ENCODE measurements at regions not wholly inside any gene's neighbourhood (a gene's known extent, or its start where the extent isn't known, plus 50 kb on each side); places are given as distances from the start of the nearest gene placed in this dataset.
A peak's percentile ranks its signal among the peaks of the same experiment; 100 is the strongest.
"Not testable (repeated sequence)": the region's sequence is repeated elsewhere in the genome, so short reads cannot be mapped to it uniquely, and the experiment has no call there.

DNA sequence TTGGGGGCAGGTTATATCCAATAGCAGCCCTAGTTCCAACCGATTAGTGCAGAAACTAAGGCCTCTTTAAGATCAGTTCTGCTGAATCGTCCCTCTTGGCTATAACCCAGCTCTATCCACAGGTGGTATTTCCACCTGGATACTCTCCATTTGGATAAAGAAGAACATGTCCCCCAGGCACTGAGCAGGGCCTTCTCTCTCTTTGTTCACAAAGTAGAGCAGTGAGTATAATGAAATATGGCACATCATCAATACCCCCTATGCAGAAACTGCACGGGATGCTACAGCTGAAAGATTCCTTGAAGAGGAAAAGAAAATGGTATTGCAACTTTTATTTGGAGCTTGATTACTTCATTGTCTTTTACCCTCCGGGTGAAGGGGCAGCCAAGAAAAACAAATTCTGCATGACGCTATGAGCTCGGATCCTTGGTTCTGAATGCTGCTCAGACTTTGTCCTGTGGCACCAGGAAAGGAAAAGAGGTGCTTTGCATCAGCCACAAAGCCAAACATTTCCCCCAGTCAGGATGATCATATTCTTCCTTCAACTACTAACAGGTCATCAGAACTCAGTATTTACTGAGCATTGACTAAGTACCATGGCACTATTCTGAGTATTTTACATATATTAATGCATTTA, 399.7 kb downstream of the NPIPA8 start:
- DNase-seq, result no peak

DNA sequence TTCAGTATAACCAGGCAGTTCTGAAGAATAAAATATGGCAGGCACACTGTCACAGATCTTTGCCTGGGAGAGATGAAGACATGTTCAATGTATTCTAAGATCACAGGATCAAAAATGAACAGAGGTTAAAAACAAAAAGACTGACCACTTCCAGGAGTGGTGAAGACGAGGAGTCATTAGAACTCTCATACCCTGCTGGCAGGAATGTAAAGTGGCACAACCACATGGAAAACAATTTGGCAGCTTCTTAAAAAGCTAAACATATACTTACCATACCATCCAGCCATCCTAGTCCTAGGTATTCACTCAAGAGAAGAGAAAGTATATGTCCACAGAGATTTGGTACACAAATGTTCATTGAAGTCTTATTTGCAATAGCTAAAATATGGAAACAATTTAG, 406.3 kb downstream of the NPIPA8 start:
- no peak for DNase-seq

DNA sequence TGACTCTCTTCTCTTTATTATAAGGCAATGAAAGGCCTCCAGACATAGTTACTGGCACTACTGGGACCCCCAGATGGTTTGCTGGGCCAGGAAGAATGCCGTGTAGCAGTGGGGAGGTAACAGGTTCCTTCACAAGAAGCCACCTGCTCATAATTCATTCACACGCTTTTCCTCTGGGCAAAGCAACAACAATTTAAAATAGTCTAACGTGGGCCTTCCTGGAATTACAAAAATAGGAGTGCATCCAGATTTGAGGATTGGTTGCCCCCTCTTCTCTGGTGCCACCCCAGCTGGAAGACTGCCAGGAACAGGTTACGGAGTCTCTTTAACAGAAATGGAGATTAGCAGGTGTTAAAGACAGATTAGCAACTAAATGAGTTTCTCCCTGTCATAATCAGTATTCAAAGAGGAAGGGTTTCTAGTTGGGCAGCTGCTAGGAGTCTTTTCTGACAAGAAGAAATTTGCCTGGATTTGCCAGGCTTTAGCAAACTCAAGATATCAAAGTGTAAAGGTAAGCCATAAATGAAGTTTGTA, 409.6 kb downstream of the NPIPA8 start:
- no peak for DNase-seq

DNA sequence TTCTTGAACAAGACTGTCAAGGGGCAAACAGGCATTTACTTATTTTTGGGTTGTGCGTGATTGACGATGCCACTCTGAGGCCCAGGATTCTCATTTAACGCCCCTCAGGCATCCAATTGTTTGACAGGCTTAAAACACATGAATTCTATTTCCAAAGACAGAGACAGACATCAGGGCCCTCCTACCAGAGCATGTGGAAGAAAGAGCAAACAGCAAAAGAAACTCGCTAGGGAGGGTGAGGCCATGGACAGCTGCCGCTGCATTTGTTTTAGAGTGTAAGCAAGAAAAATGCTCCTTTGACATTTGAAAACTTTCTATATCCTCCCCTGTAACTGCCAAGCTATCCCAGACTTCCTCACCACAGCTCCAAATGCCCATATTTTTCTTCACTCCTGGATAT, 410.1 kb downstream of the NPIPA8 start:
- no peak for DNase-seq

DNA sequence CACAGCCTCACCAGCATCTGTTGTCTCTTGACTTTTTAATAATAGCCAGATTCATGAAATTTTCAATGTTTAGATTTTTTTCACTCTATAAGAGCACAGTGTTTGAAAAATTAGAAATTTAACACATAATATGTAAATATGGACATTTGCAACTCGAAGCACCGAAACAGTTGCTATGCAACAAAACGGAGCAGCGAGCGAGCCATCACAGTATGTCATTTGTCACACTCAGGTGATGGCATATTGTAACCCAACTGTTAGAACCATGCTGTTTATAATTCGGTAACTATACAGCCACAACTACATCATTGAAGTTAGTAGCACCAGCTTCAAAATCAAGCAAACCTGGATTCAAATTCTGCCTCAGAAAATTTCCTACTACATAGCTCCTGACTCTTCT, 410.8 kb downstream of the NPIPA8 start:
- no peak for DNase-seq

DNA sequence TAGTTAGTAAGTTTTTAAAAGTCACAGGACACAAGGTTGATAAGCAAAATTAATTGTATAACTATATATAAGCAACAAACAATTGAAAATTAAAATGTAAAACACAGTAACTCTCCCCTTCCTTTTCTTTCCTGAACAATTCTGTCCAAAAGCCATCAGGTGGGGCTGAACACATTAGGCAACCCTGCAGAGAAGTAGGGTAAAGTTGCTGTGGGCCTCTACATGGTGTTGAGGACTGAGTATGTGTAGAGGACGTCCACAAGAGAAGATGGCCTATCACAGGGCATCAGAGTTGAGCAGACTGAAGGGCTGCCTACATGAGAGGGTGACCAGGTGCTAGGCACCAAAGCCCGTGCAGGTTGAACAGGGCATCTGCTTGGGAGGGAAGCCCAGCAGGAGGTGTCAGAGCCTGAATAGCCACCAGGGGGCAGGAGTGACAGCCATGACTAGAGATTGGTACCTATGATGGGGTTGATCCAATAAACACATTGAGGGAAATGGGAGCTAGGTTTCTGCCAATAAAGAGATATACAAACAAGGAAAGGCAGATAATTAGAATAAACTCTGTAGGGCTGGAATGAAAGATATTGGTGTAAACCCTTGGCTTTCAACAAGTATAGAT, 415.1 kb downstream of the NPIPA8 start:
- DNase-seq, result peak; percentile 0 to 2

DNA sequence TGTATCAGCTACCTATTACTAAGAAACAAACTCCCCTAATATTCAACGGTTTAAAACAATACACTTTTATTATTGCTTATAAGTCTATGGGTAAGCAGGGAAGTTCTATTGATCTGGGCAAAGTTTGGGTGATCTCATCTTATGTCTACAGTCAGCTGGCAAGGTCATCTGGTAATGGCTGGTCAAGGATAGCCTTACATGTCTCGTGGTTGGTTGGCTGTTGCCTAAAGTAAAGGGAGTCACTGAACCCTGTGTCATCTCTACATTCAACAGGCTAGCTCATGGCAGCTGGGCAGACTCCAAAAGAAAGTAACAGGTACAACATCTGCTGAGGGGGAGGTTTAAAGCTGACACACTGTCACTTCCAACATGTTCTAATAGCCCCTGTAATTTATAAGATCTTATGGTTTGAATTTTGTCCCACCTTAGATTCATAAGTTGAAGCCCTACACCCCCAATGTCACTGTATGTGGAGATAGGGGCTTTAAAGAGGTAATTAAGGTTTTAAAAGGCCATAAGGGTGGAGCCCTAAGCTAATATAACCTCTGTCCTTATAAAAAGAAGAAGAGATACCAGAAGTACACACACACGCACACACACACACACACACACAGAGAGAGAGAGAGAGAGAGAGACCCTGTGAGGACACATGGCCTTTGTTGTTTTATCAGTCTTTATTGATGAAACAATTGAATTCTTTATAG, 419.1 kb downstream of the NPIPA8 start:
- DNase-seq, result no peak

DNA sequence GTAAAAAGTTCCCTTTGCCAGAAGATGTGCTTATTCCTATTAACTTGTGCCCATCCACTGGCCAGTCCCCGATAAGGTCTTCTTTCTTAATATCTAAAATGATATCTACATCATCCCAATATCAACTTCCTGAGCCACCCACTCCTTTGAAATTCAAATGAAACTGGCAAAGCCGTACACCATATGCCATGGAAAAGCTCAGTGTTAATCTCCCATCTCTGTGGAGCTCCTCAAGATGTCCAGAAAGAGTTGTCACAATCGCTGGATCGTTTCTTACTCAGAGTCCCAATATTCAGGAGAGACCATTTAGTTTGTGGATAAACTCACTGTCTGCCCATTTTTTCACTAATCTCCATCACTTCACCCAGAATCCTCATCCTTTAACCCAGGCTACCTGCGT, 420.7 kb downstream of the NPIPA8 start:
- DNase-seq, result no peak

DNA sequence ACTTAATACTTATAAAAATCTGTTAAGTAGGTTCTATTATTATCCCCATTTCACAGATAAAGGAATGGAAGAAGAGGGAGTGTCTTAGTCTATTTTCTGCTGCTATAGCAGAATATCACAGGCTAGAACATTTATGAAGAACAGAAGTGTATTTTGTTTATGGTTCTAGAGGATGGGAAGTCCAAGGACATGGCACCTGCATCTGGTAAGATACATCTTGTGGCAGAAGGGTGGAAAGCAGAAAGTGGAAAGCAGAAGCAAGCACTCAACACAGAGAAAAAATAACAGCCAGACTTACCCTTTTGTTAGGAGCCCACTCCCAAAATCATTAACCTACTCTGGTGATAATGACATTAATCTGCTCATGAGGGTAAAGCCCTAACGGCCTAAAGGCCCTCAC, 422.4 kb downstream of the NPIPA8 start:
- no peak for DNase-seq

DNA sequence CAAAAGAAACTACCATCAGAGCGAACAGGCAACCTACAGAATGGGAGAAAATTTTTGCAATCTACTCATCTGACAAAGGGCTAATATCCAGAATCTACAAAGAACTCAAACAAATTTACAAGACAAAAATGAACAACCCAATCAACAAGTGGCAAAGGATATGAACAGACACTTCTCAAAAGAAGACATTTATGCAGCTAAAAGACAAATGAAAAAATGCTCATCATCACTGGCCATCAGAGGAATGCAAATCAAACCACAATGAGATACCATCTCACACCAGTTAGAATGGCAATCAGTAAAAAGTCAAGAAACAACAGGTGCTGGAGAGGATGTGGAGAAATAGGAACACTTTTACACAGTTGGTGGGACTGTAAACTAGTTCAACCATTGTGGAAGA, 425.0 kb downstream of the NPIPA8 start:
- DNase-seq, result not testable (repeated sequence)

DNA sequence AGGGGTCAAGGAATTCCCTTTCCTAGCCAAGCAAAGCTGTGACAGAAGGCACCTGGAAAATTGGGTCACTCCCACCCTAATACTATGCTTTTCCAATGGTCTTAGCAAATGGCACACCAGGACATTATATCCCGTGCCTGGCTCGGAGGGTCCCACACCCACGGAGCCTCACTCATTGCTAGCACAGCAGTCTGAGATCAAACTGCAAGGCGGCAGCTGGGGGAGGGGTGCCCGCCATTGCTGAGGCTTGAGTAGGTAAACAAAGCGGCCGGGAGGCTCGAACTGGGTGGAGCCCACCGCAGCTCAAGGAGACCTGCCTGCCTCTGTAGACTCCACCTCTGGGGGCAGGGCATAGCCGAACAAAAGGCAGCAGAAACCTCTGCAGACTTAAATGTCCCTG, 429.9 kb downstream of the NPIPA8 start:
- not testable (repeated sequence) for DNase-seq

DNA sequence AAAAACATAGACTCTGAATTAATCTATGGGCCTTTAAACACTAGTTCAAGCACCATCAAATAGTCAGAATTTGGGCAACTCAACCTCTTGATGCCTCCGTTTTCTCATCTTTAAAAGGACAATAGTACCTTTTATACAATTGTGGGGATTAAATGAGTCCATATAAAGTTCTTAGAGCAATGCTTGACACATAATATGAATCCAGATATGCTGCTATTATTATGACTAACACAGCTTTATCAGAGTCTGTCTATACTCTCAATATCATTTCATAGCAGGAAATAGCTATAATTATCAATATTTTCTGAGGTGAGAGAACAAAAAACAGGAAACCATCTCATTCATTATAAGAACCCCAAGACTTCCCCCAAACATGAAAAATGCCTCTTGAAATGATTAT, 430.5 kb upstream of the XYLT1 start:
- DNase-seq, result no peak

DNA sequence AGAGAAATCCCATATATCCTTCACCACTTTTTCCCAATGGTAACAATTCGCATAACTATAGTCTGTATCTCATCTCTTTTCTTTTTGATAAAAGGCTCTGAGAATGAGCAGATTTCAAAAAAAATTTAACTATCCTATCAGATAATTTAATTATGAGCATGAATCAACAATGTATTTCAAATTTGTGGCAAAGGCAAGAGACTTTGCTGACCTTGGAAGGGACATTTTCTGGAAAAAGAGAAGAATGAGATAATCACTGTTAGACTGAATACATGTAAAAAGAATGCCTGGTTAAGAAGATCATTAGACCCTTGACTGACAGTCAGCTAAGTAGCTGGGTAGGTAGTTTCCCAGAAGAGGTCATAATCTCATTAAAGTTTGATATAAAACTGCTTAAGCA, 428.4 kb upstream of the XYLT1 start:
- no peak for DNase-seq

DNA sequence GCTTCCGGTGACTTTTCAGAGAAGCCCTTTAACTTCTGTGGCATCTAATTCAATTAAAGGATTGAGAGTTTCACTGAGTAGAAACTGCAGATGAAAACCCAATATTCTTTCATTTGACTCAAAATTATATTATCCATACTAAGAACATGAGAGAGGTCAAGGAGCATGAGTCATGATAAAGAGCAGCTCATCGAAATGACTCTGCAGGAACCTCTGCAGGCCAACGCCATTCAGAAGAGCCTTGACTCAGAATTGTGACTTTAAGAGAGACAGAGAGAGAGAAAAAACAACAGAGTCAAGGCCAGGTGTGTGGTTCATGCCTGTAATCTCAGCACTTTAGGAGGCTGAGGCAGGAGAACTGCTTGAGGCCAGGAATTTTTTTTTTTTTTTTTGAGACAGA, 417.2 kb upstream of the XYLT1 start:
- DNase-seq, result no peak

DNA sequence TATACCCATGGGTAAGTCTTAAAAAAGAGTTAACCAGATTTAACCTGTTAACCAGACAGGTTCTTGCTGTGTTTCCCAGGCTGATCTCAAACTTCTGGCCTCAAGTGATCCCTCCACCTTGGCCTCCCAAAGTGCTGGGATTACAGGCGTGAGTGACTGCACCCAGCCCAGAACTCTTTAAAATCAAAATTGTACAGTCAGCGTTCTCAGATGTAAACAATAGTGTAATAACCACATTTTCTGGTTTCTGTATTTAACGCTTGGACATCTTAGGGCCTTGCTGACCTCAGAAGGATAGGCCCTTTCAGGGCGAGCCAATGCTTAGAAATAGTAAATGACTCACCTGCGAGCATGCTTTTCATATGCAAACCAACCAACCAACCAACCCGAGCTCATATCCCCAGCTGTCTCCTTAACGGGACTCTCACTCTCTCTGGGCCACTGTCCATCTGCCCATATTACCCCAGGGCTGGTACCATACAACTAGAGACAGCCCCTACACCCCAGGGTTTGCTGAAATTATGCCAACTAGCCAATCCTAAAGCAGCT, 415.0 kb upstream of the XYLT1 start:
- no peak for DNase-seq

DNA sequence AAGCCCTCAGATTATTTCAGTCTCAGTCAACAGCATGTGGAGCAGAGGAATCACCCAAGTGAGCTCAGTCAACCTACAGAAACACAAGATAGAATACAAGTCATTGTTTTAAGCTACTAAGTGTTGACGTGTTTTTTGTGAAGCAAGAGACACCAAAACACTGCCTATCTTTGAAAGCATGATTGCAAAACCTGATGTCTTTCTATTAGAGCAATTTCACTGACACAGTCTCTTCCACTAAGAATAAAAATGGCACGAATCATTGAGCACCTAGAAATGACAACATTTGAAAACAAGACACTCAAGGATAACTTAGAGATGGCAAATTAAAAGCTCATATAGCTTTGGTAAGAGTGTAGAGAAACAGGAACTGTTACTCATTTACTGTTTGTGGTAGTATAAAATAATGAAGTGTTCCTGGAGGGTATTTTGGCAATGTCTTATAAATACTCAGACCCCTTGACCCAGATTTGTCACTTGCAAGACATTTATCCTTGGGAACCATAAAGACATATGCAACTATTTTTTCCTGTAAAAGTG, 407.1 kb upstream of the XYLT1 start:
- no peak for DNase-seq

DNA sequence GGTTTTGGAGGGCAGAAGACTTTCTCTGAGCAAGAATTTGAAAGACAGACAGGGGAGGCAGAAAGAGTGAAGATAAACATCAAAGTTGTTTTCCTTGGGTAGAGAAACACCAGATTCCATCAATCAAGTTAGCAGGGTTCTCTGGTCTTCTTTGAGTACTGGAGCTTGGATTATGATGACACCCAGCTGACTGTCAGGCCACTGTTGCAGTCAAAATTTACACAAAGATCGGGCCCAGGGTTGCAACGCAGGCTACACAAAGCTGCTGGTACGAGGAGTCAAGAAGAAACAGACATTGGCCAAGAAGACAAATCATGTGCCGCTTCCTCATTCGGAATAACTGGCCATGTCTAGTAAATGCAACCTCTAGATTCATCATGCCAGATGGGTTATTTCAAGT, 396.2 kb upstream of the XYLT1 start:
- no peak for DNase-seq

DNA sequence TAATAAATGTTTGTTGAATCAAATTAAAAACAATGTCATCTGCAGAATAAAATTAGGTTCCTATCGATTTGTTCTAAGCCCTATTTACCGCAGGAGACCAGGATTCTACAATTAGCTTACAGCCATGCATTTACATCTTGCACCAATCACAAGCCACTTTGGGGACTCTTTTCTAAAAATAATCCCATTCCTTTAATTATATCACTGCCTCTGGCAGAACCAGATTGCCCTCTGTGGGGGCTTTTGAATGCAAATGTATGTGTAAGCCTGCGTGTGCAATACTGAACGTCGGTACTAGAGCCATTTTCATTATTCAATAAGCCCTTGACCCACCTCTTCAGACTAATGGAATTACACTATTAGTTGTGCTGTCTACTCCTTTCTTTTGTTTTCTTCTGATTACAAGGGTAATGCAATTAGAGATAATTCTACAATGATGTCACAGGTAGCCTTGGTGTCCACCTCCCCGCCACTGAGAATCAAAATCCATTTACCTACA, 391.3 kb upstream of the XYLT1 start:
- DNase-seq, result no peak

DNA sequence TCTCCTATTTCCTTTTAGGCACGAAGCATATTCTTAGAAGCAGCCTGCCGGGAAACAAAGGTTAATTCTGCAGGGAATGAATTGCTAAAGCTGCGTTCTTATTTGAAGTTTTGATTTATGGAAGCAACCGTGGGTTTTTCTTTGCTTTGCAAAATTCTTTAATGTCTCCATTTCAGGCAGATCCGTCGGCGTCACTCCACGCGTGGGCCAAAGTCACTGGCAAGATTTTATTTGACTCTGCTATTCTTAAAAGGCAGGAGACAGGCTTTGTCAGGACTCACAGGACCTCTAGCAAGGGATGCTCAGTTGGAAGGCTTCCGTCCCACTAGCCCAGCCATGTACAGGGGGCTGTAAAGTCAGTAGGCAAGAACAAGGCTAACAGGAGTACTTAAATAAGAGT, 387.3 kb upstream of the XYLT1 start:
- DNase-seq, result no peak

DNA sequence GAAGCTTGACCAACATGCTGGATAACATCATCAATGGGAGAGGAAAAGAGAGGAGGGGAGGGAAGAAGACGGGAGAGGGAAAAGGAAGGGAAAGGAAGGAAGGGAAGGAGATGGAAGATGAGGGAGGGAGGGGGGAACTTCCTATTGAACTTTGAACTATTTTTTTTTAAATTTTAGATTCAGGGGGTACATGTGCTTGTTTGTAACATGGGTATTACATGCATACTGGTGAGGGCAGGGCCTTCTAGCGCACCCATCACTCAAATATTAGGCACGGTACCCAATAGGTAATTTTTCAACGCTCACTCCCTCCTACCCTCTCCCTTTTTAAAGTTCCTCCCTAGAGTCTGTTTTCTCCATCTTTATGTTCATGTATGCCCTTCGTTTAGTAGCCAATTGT, 383.2 kb upstream of the XYLT1 start:
- DNase-seq, result no peak

DNA sequence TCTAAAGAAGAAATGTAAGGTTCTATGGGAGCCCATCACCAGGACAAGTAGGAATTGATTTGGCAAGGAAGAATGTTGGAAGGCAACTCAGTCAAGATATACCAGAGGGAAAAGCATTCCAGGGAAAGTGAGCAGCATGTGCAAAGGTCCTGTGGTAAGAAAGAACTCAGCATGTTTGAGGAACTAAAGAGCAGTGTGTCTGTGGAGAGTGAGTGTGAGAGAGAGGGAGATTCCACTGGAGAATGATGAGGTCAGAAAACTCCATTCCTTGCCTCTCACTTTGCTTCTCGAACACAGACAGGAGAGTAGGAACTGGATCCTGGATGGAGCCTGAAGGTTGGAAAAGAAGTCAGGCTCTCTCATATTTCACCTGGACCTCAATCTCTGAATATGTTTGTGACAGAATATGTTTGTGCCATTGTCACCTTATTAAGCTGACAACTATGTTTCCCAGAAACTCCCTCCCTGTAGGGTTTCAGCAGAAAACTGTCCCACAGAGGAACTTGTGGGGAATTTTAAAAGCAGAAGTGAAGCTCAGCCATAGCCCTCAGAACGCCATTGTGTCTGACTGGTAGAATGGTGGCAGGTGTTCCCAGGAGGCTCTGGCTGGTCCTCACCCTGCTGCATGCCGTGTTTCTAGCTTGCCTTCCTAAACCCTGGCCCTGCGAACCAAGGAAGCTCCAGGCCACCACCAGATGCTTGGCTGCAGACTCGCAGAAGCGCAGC, 382.4 kb upstream of the XYLT1 start:
- no peak for DNase-seq

DNA sequence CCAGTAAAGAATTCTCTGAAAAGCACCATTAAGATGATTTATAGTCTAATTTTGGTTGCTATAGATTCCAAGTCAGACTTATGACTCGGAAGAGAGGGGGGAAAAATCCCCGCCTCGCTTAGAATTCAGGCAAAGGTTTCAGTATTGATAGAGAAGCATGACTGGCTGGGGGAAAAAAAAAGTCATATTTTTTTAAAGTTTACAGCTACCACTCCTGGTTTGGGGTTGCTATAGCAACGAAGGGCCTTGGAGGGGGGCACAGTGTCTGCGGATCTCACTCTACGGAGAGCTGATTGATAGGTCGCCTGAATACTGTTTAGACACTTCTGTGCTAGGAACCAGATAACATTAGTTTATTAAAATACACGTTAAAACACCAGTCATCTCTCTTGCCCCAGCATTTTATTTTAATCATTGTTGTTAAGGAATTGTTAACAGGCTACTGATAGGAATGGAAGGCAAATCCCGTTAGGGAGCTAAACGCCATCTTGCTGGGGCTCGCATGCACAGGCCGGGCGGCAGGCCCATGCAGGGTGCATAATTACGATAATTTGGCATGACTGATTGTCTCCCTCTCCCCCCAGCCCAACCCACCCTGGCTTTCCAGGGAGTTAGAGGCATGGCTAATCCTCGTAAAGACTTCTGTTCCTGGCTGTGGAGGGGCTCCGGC, 380.0 kb upstream of the XYLT1 start:
- no peak for DNase-seq
